OCI-LY7 (cell line): ENCODE measurements at regions not wholly inside any gene's neighbourhood (a gene's known extent, or its start where the extent isn't known, plus 50 kb on each side); places are given as distances from the start of the nearest gene placed in this dataset.

Experiments used
- BruUV-seq: library from RNA; stranded (reverse); fragments of 400-500 nt; replicated peaks from 2 replicates; lab custom pipeline; 2021; lab: Mats Ljungman, UMichigan
- CTCF ChIA-PET: fragments of 300-600 bp; sonication (Branson Sonifier 250); formaldehyde crosslinking; loops from one replicate; lab custom pipeline; 2022; ENCODE audit warnings: antibody characterized with exemption; ENCODE audit not compliant: unreplicated experiment; lab: Charles Lee
- POLR2A ChIA-PET: fragments of 300-600 bp; sonication (Branson Sonifier 250); formaldehyde crosslinking; loops from one replicate; lab custom pipeline; 2022; ENCODE audit warnings: antibody characterized with exemption; lab: Charles Lee
- DNase-seq: peaks from one replicate; pipeline ENCODE4 v3.0.0-alpha.2; 2015; ENCODE audit warnings: low spot score
- H2AFZ ChIP-seq: fragments of 200-600 bp; sonication (generic), shearing (Covaris generic); 2 replicates; pipeline ENCODE4 v1.6.1; 2014; ENCODE audit warnings: mild to moderate bottlenecking, antibody characterized with exemption, low read length, moderate library complexity
- H3K27ac ChIP-seq: fragments of 200-600 bp; sonication (generic); 2 replicates; pipeline ENCODE4 v1.5.1; 2014; ENCODE audit warnings: mixed run types, low read depth, mild to moderate bottlenecking, moderate library complexity, low read length, inconsistent platforms; ENCODE audit not compliant: poor library complexity, severe bottlenecking
- H3K36me3 ChIP-seq: fragments of 200-600 bp; sonication (generic); 2 replicates; pipeline ENCODE4 v1.6.1; 2014; ENCODE audit warnings: mild to moderate bottlenecking, antibody characterized with exemption, low read length, moderate library complexity, mixed read lengths; ENCODE audit not compliant: insufficient read depth
- H3K4me1 ChIP-seq: fragments of 200-600 bp; sonication (generic); 2 replicates; pipeline ENCODE4 v1.5.1; 2014; ENCODE audit warnings: mild to moderate bottlenecking, low read length; ENCODE audit not compliant: insufficient read depth, poor library complexity, severe bottlenecking
- H3K4me2 ChIP-seq: fragments of 200-600 bp; sonication (generic); 2 replicates; pipeline ENCODE4 v1.6.1; 2014; ENCODE audit warnings: mild to moderate bottlenecking, low read length
- H3K4me3 ChIP-seq: fragments of 200-600 bp; sonication (generic); 2 replicates; pipeline ENCODE4 v1.5.1; 2014; ENCODE audit warnings: mild to moderate bottlenecking, low read depth, low read length; ENCODE audit not compliant: poor library complexity, severe bottlenecking
- H3K79me2 ChIP-seq: fragments of 200-600 bp; sonication (generic); 2 replicates; pipeline ENCODE4 v1.6.1; 2016; ENCODE audit warnings: low read depth, mild to moderate bottlenecking, low read length, moderate library complexity, mixed read lengths; ENCODE audit not compliant: insufficient read depth
- H3K9me2 ChIP-seq: fragments of 200-600 bp; sonication (generic); 2 replicates; pipeline ENCODE4 v1.6.1; 2016; ENCODE audit warnings: mild to moderate bottlenecking, low read length, mixed read lengths; ENCODE audit not compliant: insufficient read depth
- H3K9me3 ChIP-seq: fragments of 200-600 bp; sonication (generic); 2 replicates; pipeline ENCODE4 v1.6.1; 2014; ENCODE audit warnings: mild to moderate bottlenecking, mixed run types, low read length, mixed read lengths
- H4K20me1 ChIP-seq: fragments of 200-600 bp; sonication (generic); 2 replicates; pipeline ENCODE4 v1.6.1; 2014; ENCODE audit warnings: mild to moderate bottlenecking, antibody characterized with exemption, low read length, moderate library complexity, mixed read lengths; ENCODE audit not compliant: insufficient read depth
- EZH2phosphoT487 ChIP-seq: fragments of 200-600 bp; sonication (generic); IDR thresholded peaks from 2 replicates; pipeline ENCODE4 v1.6.1; 2018; ENCODE audit warnings: low read depth, borderline replicate concordance, mild to moderate bottlenecking, mixed run types, antibody characterized with exemption, low read length, moderate library complexity, mixed read lengths
- intact Hi-C: fragments of 100-400 bp; cut with micrococcal nuclease; formaldehyde crosslinking; loops from one replicate; pipeline ENCODE4 v1.10.0; 2022; ENCODE audit not compliant: unreplicated experiment
- TF ChIP-seq, protein P1 (sequence below): fragments of 200-600 bp; sonication (generic); conservative IDR thresholded peaks from 2 replicates; pipeline ENCODE4 v1.5.1; 2014; ENCODE audit warnings: mild to moderate bottlenecking, antibody characterized with exemption, low read length, moderate library complexity, mixed read lengths

DNA sequence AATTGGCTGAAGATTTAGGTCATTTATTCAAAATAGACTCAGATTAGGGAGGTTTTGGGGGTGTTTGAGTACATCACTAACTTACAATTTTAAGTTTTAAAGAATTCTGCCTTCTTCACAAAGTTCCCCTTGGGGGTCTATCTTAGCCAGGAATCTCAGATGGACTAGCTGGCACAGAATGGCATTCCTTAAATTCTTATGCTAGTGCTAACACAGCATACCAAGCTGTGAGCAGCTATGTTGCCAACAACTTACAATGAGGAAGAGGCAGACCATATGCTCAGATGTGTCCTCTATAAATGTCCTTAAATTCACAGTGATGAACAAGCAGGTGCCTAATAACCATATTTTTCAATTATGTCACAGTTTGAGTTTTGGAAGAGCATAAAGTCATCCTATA is 60.9 kb upstream of the NPHP3 start:
- no peak for DNase-seq
- H3K4me3 ChIP-seq: no peak overlapping the region
- no peak overlapping the region for H3K27ac ChIP-seq
- intact Hi-C loops: no loop called here
- H3K36me3 ChIP-seq: no peaks in the 10 kb centered on the region
- H3K4me1 ChIP-seq: no peaks in the 10 kb centered on the region
- ChIA-PET POLR2A (no interaction called here), CTCF (no interaction called here)
- H3K79me2 ChIP-seq: no peaks in the 10 kb centered on the region
- H3K9me2 ChIP-seq: no peaks in the 10 kb centered on the region
- TF ChIP-seq, protein P1, sequence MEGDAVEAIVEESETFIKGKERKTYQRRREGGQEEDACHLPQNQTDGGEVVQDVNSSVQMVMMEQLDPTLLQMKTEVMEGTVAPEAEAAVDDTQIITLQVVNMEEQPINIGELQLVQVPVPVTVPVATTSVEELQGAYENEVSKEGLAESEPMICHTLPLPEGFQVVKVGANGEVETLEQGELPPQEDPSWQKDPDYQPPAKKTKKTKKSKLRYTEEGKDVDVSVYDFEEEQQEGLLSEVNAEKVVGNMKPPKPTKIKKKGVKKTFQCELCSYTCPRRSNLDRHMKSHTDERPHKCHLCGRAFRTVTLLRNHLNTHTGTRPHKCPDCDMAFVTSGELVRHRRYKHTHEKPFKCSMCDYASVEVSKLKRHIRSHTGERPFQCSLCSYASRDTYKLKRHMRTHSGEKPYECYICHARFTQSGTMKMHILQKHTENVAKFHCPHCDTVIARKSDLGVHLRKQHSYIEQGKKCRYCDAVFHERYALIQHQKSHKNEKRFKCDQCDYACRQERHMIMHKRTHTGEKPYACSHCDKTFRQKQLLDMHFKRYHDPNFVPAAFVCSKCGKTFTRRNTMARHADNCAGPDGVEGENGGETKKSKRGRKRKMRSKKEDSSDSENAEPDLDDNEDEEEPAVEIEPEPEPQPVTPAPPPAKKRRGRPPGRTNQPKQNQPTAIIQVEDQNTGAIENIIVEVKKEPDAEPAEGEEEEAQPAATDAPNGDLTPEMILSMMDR: no peak
- TF ChIP-seq EZH2phosphoT487: no peak
- no peaks in the 10 kb centered on the region for H3K9me3 ChIP-seq
- BruUV-seq: no TSS peak
- no peak overlapping the region for H2AFZ ChIP-seq
- no peaks in the 10 kb centered on the region for H4K20me1 ChIP-seq
- H3K4me2 ChIP-seq: no peak overlapping the region

DNA sequence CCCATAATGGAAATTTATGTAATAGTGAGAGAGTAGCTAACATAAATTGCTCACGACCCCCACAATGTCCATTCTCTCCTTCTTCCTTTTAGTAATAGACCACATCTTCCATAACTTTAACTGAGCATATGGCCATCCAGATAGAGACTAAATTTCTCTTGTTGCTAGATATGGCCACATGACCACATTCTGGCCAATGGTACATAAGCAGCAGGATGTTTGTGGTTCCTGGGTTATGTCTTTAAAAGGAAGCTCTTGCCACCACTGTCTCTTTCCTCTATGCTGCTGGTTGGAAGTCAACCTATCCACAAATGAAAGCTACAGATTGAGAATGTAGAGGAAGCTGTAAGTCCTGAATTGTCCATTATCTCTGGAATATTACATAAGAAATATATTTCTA is 59.7 kb upstream of the NPHP3 start:
- CTCF ChIA-PET: no interaction called here
- no peak for TF ChIP-seq EZH2phosphoT487
- TF ChIP-seq, protein P1: no peak
- Histone ChIP-seq H2AFZ (no peak overlapping the region), H3K36me3 (no peaks in the 10 kb centered on the region), H3K4me3 (no peak overlapping the region), H3K79me2 (no peaks in the 10 kb centered on the region), H3K4me2 (no peak overlapping the region), H3K27ac (no peak overlapping the region), H4K20me1 (no peaks in the 10 kb centered on the region), H3K9me2 (no peaks in the 10 kb centered on the region), H3K9me3 (no peaks in the 10 kb centered on the region), H3K4me1 (no peaks in the 10 kb centered on the region)
- POLR2A ChIA-PET: interaction anchor here (0.7 to 1.4 kb wide), 2 partner anchors 33 to 64 kb away, joined by 3 to 4 read pairs; no protein-coding TSS in a partner anchor
- no TSS peak for BruUV-seq
- DNase-seq: no peak
- intact Hi-C loops: no loop called here

DNA sequence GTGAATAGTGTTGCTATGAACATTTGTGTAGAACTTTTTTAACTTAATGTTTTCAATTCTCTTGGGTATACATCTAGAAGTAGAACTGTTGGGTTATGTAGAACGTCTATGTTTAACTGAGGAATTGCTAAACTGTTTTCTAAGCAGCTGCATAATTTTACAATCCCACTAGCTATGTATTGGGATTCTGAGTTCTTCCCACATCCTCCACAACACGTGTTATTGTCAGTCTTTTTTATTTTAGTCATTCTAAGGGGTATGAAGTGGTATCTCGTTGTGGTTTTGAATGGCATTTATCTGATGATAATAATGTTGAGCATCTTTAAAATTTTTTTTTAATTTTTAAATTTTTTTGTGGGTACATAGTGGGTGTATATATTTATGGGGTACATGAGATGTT is 55.0 kb upstream of the NPHP3 start:
- BruUV-seq: no TSS peak
- Histone ChIP-seq H3K36me3 (no peaks in the 10 kb centered on the region), H3K4me3 (no peak overlapping the region), H3K4me1 (no peaks in the 10 kb centered on the region), H2AFZ (no peak overlapping the region), H4K20me1 (no peaks in the 10 kb centered on the region), H3K9me3 (no peaks in the 10 kb centered on the region), H3K27ac (no peak overlapping the region), H3K79me2 (no peaks in the 10 kb centered on the region), H3K4me2 (no peak overlapping the region), H3K9me2 (no peaks in the 10 kb centered on the region)
- no peak for TF ChIP-seq EZH2phosphoT487
- TF ChIP-seq, protein P1: no peak
- POLR2A ChIA-PET: no interaction called here
- intact Hi-C loops: no loop called here
- CTCF ChIA-PET: no interaction called here
- no peak for DNase-seq
